Vagina (tissue), 2 donors: ENCODE measurements at regions not wholly inside any gene's neighbourhood (a gene's known extent, or its start where the extent isn't known, plus 50 kb on each side); places are given as distances from the start of the nearest gene placed in this dataset.
"Not testable (repeated sequence)": the region's sequence is repeated elsewhere in the genome, so short reads cannot be mapped to it uniquely, and the experiment has no call there.

Source experiments
- POLR2A ChIP-seq, 2 donors: fragments of 450-650 bp; IDR thresholded peaks; one replicate each; pipeline ENCODE4 v1.6.1; 2017; ENCODE audit warnings: antibody characterized with exemption in 2 of 2, mild to moderate bottlenecking in 2 of 2, moderate library complexity in 2 of 2
- TF ChIP-seq, protein P1 (sequence below), 3 experiments: fragments of 450-650 bp in 2 of 3; fragments of 200-600 bp in 1 of 3; sonication (generic) in 1 of 3; IDR thresholded peaks; one replicate each; pipeline ENCODE4 v1.5.1; 2017 to 2019; ENCODE audit warnings: antibody characterized with exemption in 3 of 3, mild to moderate bottlenecking in 2 of 3, moderate library complexity in 2 of 3

DNA sequence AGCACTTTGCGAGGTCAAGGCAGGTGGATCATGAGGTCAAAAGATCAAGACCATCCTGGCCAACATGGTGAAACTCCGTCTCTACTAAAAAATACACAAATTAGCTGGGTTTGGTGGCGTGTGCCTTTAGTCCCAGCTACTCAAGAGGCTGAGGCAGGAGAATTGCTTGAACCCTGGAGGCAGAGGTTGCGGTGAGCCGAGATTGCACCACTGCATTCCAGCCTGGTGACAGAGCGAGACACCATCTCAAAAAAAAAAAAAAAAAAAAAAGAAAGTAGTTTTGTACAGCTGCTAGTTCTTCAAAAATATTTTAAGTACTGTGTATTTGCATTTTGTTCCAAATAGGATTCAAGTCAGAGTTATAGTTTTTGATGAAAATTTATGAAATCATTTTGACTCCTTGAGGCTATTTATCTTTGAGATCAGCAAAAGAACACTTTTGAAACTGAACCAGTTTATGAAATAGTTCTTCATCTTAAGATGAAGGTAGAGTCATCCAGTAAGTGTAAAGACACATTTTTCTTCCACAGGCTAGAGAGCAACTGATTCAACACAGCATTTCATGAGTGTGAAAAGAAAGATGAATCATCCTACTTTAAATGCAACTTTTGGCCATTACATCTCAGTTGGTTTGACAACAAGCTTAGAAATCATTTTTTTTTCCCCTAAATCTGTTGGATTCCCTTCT, 416.5 kb upstream of the KCNMB2 start:
- TF ChIP-seq, protein P1, sequence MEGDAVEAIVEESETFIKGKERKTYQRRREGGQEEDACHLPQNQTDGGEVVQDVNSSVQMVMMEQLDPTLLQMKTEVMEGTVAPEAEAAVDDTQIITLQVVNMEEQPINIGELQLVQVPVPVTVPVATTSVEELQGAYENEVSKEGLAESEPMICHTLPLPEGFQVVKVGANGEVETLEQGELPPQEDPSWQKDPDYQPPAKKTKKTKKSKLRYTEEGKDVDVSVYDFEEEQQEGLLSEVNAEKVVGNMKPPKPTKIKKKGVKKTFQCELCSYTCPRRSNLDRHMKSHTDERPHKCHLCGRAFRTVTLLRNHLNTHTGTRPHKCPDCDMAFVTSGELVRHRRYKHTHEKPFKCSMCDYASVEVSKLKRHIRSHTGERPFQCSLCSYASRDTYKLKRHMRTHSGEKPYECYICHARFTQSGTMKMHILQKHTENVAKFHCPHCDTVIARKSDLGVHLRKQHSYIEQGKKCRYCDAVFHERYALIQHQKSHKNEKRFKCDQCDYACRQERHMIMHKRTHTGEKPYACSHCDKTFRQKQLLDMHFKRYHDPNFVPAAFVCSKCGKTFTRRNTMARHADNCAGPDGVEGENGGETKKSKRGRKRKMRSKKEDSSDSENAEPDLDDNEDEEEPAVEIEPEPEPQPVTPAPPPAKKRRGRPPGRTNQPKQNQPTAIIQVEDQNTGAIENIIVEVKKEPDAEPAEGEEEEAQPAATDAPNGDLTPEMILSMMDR (IDR thresholded peaks at IDR 0.05): not testable (repeated sequence)
- not testable (repeated sequence) for TF ChIP-seq POLR2A (IDR thresholded peaks at IDR 0.05)
